COR-L47 (cell line): ENCODE measurements at regions not wholly inside any gene's neighbourhood (a gene's known extent, or its start where the extent isn't known, plus 50 kb on each side); places are given as distances from the start of the nearest gene placed in this dataset.
"Not testable (repeated sequence)": the region's sequence is repeated elsewhere in the genome, so short reads cannot be mapped to it uniquely, and the experiment has no call there.

Experiments
- DNase-seq: peaks from one replicate; lab custom pipeline; 2025; lab: John Stamatoyannopoulos, UW

DNA sequence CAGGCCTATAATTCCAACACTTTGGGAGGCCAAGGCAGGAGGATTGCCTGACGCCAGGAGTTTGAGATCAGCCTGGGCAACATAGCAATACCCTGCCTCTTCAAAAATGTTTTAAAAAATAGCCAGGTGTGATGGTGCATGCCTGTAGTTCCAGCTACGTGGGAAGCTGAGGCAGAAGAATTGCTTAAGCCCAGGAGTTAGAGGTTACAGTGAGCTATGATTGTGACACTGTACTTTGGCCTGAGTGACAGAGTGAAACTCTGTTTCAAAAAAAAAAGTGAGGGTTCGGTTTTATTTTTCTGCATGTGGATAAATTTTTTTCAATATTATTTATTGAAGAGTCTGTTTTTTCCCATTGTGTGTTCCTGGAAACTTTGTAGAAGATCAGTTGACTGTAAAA is 208.1 kb downstream of the SLC4A3 start:
- no peak for DNase-seq

DNA sequence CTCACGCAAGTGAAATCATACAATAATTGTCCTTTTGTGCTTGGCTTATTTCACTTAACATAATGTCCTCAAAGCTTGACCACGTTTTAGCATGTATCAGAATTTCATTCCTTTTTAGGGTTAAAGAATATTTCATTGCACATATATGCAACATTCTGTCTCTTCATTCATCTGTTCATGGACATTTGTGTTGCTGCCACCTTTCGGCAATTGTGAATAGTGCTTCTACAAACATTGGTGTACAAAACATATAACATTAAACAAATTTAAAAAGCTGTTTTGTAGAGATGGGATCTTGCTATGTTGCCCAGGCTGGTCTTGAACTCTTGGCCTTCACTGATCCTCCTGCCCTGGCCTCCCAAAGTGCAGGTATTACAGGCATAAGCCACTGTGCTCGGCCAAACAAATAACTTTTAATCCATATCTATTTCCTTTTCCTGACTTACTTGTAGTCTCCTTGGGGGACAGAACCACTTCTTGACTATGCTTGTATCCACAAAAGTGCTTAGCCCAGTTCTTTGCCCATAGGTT is 209.3 kb downstream of the SLC4A3 start:
- DNase-seq, result no peak

DNA sequence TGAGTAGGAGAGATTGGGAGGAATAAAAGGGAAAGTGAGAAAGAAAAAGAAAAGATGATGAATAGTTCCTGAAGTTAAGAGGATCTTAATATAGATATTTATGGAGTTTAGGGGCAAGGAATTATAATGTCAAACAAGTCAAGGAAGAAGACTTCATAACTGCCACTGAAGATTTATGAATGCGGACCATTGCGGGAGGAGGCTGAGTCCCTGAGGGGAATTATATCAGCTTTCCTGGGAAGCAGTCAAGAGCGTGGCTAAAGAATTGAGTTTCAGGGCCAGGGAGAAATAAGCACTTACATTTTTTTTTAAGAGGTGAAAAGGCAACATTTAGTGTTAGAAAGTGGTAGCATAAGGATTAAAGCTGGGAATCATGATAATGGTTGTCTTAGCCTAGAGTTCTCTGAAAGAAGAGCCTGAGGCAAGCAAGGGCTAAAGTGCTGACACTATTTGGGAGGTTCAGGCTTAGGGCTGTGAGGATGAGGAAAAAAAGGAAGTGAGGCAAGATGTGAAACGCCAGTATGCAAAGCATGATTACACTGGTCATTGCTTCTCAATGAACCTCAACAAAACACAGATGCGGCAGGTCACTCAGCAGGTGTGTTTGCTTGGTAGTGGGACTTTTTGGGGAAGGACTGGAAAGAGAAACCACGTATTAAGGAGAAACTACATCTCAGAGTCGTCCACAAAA is 217.1 kb downstream of the SLC4A3 start:
- DNase-seq, result no peak

DNA sequence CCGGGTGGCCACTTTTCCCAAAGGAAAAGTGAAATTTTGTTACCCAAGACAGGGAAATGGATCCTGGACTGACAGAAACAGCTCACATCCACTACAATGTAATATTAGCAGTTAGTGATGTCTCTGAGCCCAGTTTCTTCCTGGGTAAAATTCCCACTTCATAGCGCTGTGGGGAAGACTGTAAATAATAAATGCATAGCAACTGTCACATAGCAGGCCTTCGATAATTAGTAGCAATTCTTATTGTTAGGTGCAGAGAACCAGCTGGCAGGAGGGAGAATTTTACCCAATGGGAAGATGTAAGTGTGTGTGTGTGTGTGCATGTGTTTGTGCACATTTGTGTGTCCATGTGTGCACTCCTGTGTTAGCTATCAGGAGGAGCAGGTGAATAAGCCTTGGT is 221.5 kb downstream of the SLC4A3 start:
- DNase-seq, result no peak

DNA sequence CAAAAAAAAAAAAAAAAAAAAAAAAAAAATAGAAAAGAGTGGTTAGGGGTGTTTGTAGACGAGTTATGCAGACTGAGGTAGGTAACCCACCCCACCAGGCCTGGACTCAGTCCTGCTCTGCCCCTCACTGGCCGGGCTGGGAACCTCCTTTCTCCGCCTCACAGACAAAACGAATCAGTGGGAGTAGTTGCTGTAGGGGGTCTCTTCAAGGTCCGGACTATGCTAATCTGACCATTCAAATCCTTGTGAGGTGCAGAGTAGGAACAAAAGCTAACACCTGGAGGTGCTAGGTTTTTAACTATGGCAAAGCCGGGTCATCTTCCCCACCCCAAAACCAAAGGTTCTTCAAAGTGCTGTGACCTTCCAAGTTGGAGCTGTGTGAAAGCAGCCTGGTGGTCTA is 223.7 kb downstream of the SLC4A3 start:
- no peak for DNase-seq

DNA sequence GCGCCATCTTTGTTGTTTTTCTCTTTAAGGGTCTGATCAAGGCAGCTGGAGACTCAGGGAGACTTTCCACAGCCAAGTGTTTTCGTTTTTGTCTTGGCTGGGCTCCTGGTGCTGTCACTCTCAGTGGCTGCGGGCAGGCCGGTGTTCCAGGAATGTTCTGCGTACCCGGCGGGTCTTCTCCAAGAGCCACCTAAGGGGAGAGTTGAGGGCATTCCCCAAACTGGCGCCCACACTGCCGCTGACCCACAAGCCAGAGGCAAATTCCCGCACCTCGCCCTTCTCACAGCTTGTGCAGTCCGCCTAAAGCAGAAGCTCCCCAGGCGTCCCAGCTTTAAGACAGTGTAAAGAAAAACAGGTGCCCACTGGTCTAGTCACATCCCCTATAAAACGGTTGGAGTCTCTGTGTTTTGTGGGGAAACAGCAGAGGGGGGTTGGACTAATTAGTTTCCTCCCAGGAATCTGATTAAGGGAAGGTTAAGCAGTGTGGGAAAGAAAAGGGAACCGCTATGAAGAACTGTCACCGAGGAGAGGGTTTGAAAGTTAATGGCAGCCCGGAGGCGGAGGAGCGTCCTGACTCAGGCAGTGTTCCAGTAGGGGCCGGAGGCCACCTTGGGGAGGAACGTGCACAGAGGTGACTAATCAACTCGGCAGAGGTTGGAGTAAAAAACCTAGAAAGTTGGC is 224.5 kb downstream of the SLC4A3 start:
- no peak for DNase-seq

DNA sequence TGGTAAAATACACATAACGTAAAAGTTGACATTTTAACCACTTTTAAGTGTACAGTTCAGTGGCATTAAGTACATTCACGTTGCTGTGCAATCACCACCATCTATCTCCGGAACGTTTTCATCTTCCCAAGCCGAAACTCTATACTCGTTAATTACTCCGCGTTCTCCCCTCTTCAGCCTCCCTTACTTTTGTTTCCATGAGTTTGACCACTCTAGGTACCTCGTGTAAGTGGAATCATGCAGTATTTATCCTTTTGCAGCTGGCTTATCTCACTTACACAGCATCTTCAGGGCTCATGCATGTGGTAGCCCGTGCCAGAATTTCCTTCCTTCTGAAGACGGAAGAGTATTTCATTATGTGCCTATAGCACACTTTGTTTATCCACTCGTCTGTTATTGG is 225.2 kb downstream of the SLC4A3 start:
- DNase-seq, result no peak

DNA sequence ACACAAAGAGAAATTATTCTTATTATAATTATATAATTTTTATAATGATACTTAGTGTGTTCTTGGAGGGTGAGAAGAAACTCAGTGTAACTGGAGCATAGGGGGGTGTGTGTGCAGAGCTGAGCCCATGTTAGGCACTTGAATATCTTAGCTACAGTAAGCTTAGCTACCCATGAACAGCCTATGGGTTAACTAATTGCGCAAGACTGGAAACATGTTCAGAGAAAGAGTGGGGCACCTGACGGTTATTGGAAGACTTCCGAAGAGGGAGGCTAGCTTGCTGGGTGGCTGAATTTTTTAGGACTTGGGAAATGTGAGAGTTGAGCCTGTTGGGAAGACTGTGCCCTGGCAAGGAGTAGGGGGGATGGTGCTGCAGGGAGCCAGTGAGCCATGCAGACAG is 229.2 kb downstream of the SLC4A3 start:
- no peak for DNase-seq

DNA sequence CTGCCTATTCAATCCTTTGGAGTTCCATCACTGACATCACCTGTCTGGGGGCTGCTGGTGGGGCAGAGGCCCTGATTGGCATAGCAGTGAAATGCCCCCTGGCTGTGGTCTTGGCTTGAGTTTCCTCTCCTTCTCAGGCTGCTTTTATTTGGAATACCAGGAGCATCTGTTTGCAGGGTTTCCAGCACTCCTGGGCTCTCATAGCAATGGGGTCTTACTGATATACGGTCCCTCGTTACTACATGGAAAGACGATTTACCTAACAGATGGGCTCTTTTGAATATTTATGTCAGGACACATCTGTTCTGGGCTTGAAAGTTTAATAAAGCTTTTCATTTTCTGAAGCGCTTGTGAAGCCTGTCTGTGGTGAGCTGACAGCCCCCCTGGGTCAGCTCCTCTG is 230.3 kb downstream of the SLC4A3 start:
- DNase-seq, result no peak

DNA sequence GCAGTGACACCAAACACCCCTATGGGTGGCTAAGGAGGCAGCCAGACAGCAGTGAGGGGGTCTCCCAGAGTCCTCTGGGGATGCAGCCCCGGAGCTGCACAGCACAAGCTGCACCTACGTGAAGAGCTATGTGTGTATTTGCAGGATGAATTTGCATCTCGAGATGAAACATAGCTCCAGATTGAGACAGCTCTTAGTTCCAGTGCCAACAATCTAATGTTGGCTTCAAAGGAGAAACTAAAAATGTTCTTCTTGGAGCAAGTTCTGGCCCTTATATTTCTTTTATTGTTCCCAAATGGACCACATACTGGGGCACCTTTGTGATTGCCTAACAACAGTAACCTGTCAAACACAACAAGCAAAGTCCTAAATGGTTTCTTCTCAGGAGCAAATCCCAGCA is 233.9 kb downstream of the SLC4A3 start:
- DNase-seq, result no peak

DNA sequence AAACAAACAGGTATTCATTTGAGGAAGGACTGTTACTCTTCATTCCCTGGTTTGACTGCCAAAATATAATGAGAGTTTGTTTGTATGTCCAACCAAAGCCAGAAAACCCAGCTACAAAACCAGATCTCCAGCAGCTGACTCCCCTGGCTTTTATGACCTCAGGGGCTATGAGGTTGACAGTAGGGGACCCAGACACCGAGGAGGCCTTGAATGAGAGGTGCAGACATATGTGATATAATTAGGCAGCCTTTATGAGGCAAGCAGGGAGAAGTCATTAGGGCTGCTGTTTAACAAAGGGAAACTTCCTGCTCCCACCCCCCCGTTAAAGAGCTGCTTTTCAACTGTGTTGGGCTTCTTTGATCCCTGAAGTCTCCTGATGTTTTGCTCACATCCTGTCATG is 236.7 kb downstream of the SLC4A3 start:
- no peak for DNase-seq

DNA sequence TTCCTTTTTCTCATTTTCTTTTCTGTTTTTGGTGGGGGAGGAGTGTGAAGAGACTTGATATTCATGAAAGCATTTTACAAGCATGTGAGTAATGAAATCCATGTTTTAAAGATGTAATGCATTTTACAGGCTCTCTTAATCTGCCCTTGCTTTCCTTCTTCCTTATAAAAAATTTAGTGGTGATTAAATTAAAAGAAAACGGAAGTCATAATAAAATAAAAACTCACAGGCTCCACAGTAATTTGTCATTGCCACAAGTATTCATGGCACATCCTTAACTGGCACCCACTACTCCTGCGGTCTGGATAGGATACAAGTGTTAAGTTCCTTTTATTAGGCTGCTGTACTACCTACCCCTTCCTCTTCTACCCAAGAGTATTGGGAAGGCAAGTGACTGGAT is 241.2 kb downstream of the SLC4A3 start:
- DNase-seq, result no peak

DNA sequence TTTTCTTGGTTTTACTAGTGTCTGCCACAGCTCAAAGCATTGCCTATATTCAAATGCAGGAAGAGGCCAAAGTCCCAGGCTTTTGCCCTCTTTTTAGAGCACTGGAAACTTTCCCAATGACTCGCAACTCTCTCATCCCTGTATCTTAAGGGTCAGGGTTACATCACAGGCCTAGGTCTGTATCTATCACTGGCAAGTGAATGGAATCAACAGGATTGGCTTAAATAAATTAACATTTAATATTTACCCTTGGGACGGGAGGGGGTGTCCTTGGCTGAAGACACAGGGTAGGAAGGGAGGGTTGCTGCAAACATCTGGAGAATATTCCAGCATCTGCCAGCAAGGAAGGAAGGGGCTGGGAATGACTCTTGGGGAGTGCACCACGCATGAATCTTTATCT is 242.6 kb downstream of the SLC4A3 start:
- DNase-seq, result no peak

DNA sequence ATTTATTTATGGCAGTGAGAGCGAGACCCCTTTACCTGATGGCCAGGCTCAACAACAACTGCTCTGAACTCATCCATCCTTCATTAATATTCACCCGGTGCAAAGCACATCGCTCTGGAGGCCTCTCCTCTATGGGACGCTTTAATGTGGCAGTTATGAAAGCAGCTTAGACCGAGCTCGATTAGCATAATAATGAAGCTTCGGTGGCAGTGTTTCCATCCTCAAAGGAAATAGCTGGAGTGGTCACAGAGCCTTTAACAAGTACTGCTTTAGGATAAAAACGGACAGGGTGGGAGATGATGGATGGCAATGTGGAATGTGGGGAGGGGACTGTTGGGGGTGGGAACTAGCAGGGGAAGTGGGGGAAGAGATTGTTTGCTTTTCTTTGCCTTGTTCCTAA is 243.9 kb downstream of the SLC4A3 start:
- no peak for DNase-seq

DNA sequence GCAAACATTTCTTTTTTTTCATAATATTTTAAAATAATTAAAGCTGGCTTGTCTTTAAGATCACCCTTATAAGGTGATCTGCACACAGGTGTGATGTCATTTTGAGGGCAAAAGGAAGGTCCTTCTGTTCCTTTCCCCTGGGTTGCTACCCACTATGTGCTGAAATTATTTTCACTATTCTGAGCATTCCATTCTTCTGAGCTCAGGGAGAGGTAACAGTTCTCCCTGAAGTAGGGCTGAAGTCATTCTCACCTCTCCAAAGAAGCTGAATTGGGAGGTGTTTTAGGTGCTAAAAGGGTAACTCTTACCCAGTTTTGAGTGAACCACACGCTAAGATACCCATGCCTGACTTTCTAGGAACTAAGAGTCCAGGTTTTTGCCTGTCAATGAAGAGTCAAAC is 247.6 kb downstream of the SLC4A3 start:
- no peak for DNase-seq

DNA sequence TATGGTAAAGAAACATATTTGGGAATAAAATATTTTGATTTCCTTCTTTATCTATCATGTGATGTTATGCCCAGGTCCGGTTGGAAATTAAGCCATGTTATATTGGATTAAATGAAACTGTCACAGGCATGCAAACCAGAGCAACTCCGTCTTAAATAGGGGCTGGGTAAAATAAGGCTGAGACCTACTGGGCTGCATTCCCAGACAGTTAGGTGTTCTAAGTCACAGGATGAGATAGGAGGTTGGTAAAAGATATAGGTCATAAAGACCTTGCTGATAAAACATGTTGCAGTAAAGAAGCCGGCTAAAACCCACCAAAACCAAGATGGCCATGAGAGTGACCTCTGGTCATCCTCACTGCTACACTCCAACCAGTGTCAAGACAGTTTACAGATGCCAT is 248.6 kb downstream of the SLC4A3 start:
- not testable (repeated sequence) for DNase-seq

DNA sequence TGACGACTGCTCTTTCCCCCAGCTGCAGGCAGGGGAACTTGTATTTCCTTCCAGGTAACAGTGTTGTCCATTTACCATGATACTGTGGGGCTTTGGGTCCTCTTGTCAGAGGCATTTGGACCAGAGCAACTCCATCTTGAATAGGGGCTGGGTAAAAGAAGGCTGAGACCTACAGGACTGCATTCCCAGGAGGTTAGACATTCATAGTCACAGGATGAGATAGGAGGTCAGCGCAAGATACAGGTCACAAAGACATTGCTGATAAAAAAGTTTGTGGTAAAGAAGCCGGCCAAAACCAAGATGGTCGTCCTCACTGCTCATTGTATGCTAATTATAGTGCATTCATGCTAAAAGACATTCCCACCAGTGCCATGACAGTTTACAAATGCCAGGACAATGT is 249.5 kb downstream of the SLC4A3 start:
- DNase-seq, result no peak

DNA sequence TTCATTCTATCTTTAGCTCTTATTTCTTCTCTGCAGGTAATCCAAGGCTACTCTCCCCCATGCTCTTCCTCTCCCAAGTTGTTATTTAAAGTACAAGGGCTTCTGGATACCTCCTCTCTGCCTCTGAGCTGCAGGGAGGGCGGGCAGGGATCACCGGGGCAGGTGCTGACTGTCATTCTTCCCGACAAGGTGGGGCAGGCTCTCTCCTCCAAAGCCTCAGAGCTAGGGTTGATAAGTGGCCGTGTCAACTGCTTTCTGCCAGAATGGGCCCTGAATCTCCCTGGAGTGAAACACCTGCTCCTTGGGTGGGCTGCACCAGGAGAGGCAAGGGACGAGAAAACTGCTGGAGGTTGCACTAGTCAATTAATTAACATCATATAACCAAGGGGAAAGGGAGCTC is 250.3 kb downstream of the SLC4A3 start:
- DNase-seq, result no peak

DNA sequence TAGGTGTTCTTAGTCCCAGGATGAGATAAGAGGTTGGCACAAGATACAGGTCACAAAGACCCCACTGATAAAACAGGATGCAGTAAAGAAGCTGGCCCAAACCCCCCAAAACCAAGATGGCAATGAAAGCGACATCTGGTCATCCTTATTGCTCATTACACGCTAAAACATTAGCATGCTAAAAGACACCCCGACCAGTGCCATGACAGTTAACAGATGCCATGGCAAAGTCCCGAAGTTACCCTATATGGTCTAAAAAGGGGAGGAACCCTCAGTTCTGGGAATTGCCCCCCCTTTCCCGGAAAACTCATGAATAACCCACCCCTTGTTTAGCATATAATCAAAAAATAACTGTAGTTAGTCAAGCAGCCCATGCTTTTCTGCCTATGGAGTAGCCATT is 251.1 kb downstream of the SLC4A3 start:
- no peak for DNase-seq

DNA sequence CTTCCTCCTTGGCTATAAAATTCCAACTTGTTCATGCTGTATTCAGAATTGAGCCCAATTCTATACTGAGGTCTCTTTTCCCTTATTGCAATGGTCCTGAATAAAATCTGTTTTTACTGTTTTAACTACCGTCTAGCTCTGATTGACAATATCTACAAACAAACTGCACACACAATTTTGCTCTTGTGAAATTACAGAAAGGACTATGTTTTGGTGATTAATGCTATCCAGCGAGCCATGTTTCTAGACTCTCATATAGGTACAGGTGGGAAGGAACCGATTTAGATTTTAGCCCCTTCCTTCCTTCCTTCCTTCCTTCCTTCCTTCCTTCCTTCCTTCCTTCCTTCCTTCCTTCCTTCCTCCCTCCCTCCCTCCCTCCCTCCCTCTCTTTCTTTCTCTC is 254.4 kb downstream of the SLC4A3 start:
- no peak for DNase-seq

DNA sequence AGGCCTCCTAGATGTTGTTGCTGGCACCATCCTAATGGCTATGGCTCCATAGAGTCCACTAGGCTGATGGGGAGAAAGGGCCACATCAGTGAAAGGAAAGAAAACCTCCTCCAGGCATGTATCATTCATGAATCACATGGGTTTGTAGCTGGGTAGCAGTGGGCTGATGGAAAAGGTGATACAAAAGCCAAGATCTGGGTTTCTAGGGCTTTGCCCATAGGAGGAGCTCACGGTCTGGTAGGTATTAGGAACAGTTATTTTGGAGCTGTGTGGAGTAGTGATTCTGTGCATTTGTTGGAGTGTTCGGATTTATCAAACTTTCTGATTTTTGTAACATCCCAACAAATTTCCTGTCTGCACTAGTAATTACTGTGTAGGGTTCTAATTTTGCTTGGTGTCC is 259.2 kb downstream of the SLC4A3 start:
- DNase-seq, result no peak

DNA sequence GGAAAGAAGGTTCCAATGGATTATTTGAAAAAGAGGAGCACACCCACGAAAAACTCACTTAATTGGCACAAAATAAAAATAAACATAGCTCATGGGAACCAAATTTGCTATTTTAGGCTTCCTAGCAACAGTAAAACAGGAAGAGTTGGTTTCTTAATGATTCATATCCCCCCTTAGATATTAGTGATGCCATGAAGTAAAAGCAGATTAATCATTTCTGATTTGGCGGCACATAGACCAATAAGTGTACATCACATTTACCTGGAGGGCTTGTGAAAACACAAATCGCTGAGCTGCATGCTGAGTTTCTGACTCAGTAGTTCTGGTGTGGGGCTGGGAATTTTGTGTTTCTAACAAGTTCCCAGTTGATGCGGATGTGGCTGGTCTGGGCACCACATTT is 260.4 kb downstream of the SLC4A3 start:
- no peak for DNase-seq

DNA sequence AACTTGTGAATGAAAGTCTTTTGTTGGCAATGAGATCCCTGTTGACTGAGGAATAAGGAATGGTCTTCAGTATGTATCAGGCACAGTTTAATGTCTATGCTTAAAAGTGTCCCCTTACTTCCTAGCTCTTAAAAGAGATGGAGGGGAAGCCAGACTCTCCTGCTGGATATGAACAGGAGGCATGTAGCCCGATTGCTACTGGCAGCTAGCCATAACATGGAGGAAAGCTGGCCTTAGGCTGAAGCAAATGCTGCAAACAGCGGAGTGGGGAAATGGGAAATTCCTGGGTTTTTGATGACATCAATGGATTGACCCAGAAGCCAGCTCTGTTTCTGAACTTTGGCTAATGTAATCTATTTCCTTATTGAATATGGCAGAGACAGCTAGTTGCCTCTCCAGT is 266.1 kb downstream of the SLC4A3 start:
- DNase-seq, result no peak

DNA sequence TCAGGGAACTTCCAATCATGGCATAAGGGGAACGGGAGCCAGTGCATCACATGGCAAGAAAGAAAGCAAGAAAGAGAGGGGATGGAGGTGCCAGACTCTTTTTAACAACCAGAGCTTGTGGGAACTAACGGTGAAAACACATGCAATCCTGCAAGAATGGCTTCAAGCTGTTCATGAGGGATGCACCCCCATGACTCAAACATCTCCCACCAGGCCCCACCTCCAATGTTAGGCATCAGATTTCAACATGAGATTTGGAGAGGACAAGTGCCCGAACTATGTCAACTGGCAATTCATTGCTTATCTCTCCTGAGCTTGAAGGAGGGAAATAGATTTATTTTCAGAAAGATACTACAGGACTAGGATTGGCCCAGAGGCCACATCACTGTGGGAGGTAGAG is 270.0 kb downstream of the SLC4A3 start:
- no peak for DNase-seq
